ENCODE measurements at regions not wholly inside any gene's neighbourhood (a gene's known extent, or its start where the extent isn't known, plus 50 kb on each side); places are given as distances from the start of the nearest gene placed in this dataset.

- no peaks in the 10 kb centered on the region for H3K4me1 ChIP-seq (ENCODE audit: low read length)
- no peaks in the 10 kb centered on the region for H3K9me3 ChIP-seq (ENCODE audit: insufficient read depth, low read length)
- H3K27ac ChIP-seq (ENCODE audit: low read length): no peak overlapping the region
- H3K27me3 ChIP-seq (ENCODE audit: low read depth, low read length): no peaks in the 10 kb centered on the region
- no peaks in the 10 kb centered on the region for H4K20me1 ChIP-seq (ENCODE audit: insufficient read depth, low read length)
- no peak overlapping the region for H2AFZ ChIP-seq (ENCODE audit: low read depth, low read length)
- TF ChIP-seq CTCF (IDR thresholded peaks at IDR 0.05; ENCODE audit: low read depth, low read length): no peak
- no peak for TF ChIP-seq EZH2phosphoT487 (IDR thresholded peaks at IDR 0.05; ENCODE audit: low read depth)
- no peaks in the 10 kb centered on the region for H3K79me2 ChIP-seq (ENCODE audit: low read length)
- no peaks in the 10 kb centered on the region for H3K36me3 ChIP-seq (replicated peaks; ENCODE audit: low read depth, low read length)
- no peak overlapping the region for H3K4me2 ChIP-seq (ENCODE audit: low read length)
- no peak overlapping the region for H3K4me3 ChIP-seq (ENCODE audit: low read length)
- H3K9ac ChIP-seq (ENCODE audit: low read length): no peak overlapping the region
Measured at GRCh38 chr1:9435153-9435636, 104.1 kb upstream of the SLC25A33 start.

GRCh38 chr1:9435854-9436640, 103.2 kb upstream of the SLC25A33 start:
- Histone ChIP-seq H4K20me1 (ENCODE audit: insufficient read depth, low read length) (no peaks in the 10 kb centered on the region), H3K79me2 (ENCODE audit: low read length) (no peaks in the 10 kb centered on the region), H3K9ac (ENCODE audit: low read length) (no peak overlapping the region), H3K4me1 (ENCODE audit: low read length) (no peaks in the 10 kb centered on the region), H3K36me3 (replicated peaks; ENCODE audit: low read depth, low read length) (no peaks in the 10 kb centered on the region), H3K4me2 (ENCODE audit: low read length) (no peak overlapping the region), H2AFZ (ENCODE audit: low read depth, low read length) (no peak overlapping the region), H3K27me3 (ENCODE audit: low read depth, low read length) (no peaks in the 10 kb centered on the region), H3K9me3 (ENCODE audit: insufficient read depth, low read length) (no peaks in the 10 kb centered on the region), H3K4me3 (ENCODE audit: low read length) (no peak overlapping the region), H3K27ac (ENCODE audit: low read length) (no peak overlapping the region)
- TF ChIP-seq CTCF (IDR thresholded peaks at IDR 0.05; ENCODE audit: low read depth, low read length) (no peak), EZH2phosphoT487 (IDR thresholded peaks at IDR 0.05; ENCODE audit: low read depth) (no peak)

- Histone ChIP-seq H3K79me2 (ENCODE audit: low read length) (no peaks in the 10 kb centered on the region), H3K4me2 (ENCODE audit: low read length) (no peak overlapping the region), H3K4me1 (ENCODE audit: low read length) (no peaks in the 10 kb centered on the region), H3K9ac (ENCODE audit: low read length) (no peak overlapping the region), H3K27ac (ENCODE audit: low read length) (no peak overlapping the region), H3K9me3 (ENCODE audit: insufficient read depth, low read length) (no peaks in the 10 kb centered on the region), H2AFZ (ENCODE audit: low read depth, low read length) (no peak overlapping the region), H4K20me1 (ENCODE audit: insufficient read depth, low read length) (no peaks in the 10 kb centered on the region), H3K36me3 (replicated peaks; ENCODE audit: low read depth, low read length) (no peaks in the 10 kb centered on the region), H3K27me3 (ENCODE audit: low read depth, low read length) (no peaks in the 10 kb centered on the region), H3K4me3 (ENCODE audit: low read length) (no peak overlapping the region)
- TF ChIP-seq CTCF (IDR thresholded peaks at IDR 0.05; ENCODE audit: low read depth, low read length) (no peak), EZH2phosphoT487 (IDR thresholded peaks at IDR 0.05; ENCODE audit: low read depth) (no peak)
Measured at GRCh38 chr1:9437961-9438430, 101.3 kb upstream of the SLC25A33 start.

GRCh38 chr1:9438431-9439073, 100.7 kb upstream of the SLC25A33 start:
- H3K27me3 ChIP-seq (ENCODE audit: low read depth, low read length): no peaks in the 10 kb centered on the region
- no peak overlapping the region for H3K9ac ChIP-seq (ENCODE audit: low read length)
- TF ChIP-seq CTCF (IDR thresholded peaks at IDR 0.05; ENCODE audit: low read depth, low read length): no peak
- no peak for TF ChIP-seq EZH2phosphoT487 (IDR thresholded peaks at IDR 0.05; ENCODE audit: low read depth)
- H3K4me2 ChIP-seq (ENCODE audit: low read length): no peak overlapping the region
- no peaks in the 10 kb centered on the region for H3K79me2 ChIP-seq (ENCODE audit: low read length)
- no peaks in the 10 kb centered on the region for H3K9me3 ChIP-seq (ENCODE audit: insufficient read depth, low read length)
- no peak overlapping the region for H3K27ac ChIP-seq (ENCODE audit: low read length)
- no peaks in the 10 kb centered on the region for H3K36me3 ChIP-seq (replicated peaks; ENCODE audit: low read depth, low read length)
- no peaks in the 10 kb centered on the region for H3K4me1 ChIP-seq (ENCODE audit: low read length)
- no peaks in the 10 kb centered on the region for H4K20me1 ChIP-seq (ENCODE audit: insufficient read depth, low read length)
- H3K4me3 ChIP-seq (ENCODE audit: low read length): no peak overlapping the region
- no peak overlapping the region for H2AFZ ChIP-seq (ENCODE audit: low read depth, low read length)
